ENCODE measurements at regions not wholly inside any gene's neighbourhood (a gene's known extent, or its start where the extent isn't known, plus 50 kb on each side); places are given as distances from the start of the nearest gene placed in this dataset.
A peak's percentile ranks its signal among the peaks of the same experiment; 100 is the strongest.

GRCh38 chr12:18849080-18849479, 111.2 kb downstream of the CAPZA3 start:
- Histone ChIP-seq H3K27ac (no peak overlapping the region), H3K4me3 (no peak overlapping the region), H3K4me2 (0 out of 3 replicates have a peak overlapping the region, but pooled peaks have one; percentile 24), H3K4me1 (no peaks in the 10 kb centered on the region; the same call in 2 of the 3 replicates), H3K9me3 (no peaks in the 10 kb centered on the region)
- FAIRE-seq = peak; percentile 36
- WGBS (ENCODE audit: missing lambda C conversion rate) = 26% methylated on average over 4 of the region's 4 CpGs
- POLR2A ChIA-PET = no interaction called here
- DNase-seq (ENCODE audit: low read depth in 1 of 2, low spot score in 1 of 2) = peak in 1 of 2 experiments; percentile 22
- no peak for TF ChIP-seq GATA3 (IDR thresholded peaks at IDR 0.05; ENCODE audit: borderline replicate concordance)
- TF ChIP-seq BHLHE40 (IDR thresholded peaks at IDR 0.05; ENCODE audit: low read depth, low read length) = no peak
- TF ChIP-seq CTCF (IDR thresholded peaks at IDR 0.05) = no peak
- no peak for TF ChIP-seq JUN (IDR thresholded peaks at IDR 0.05)
- peak; percentile 18 for TF ChIP-seq MAFK (IDR thresholded peaks at IDR 0.05; ENCODE audit: partially characterized antibody)
- no peak for TF ChIP-seq CBX2 (IDR thresholded peaks at IDR 0.05; ENCODE audit: borderline replicate concordance, low read depth)
- TF ChIP-seq POLR2A (IDR thresholded peaks at IDR 0.05; ENCODE audit: low read length) = no peak
- no peak for TF ChIP-seq ATOH8 (CRISPR knock-in tag; IDR thresholded peaks at IDR 0.05; ENCODE audit: low read depth)
- no peak for TF ChIP-seq ZC3H11A (IDR thresholded peaks at IDR 0.05)
- TF ChIP-seq ELK1 (IDR thresholded peaks at IDR 0.05; ENCODE audit: low read depth, low read length) = no peak
- TF ChIP-seq SREBF2 (IDR thresholded peaks at IDR 0.05) = no peak
- no peak for TF ChIP-seq RAD21 (conservative IDR thresholded peaks at IDR 0.05 in 1 of 2, IDR thresholded peaks at IDR 0.05 in 1 of 2)
- no peak for TF ChIP-seq HMGXB4 (CRISPR knock-in tag; IDR thresholded peaks at IDR 0.05; ENCODE audit: borderline replicate concordance)
- TF ChIP-seq USF2 (IDR thresholded peaks at IDR 0.05) = no peak
- TF ChIP-seq HES2 (IDR thresholded peaks at IDR 0.05) = no peak
- TF ChIP-seq FOSL2 (IDR thresholded peaks at IDR 0.05) = no peak
- no peak for TF ChIP-seq FOSL2 (CRISPR knock-in tag; IDR thresholded peaks at IDR 0.05)
- 0 out of 2 replicates have a peak, but pooled peaks have one; percentile 26 for TF ChIP-seq JUNB (IDR thresholded peaks at IDR 0.05)
- no peak for TF ChIP-seq PHF8 (IDR thresholded peaks at IDR 0.05; ENCODE audit: borderline replicate concordance, low read depth)
- CTCF ChIA-PET = interaction anchor here (0.7 to 0.9 kb wide), 2 partner anchors 143 to 338 kb away, joined by 3 to 4 read pairs; no protein-coding TSS in a partner anchor
- no peak for ATAC-seq

GRCh38 chr12:18849761-18850160, 111.8 kb downstream of the CAPZA3 start:
- H3K27ac ChIP-seq = no peak overlapping the region
- FAIRE-seq (no peak), DNase-seq (ENCODE audit: low read depth in 1 of 2, low spot score in 1 of 2) (no peak), ATAC-seq (no peak)
- TF ChIP-seq HOXB13 (CRISPR knock-in tag; IDR thresholded peaks at IDR 0.05; ENCODE audit: low read depth) (no peak), EHF (CRISPR knock-in tag; IDR thresholded peaks at IDR 0.05) (no peak), JUN (IDR thresholded peaks at IDR 0.05) (no peak), FOSB (CRISPR knock-in tag; IDR thresholded peaks at IDR 0.05) (no peak), FOSL2 (IDR thresholded peaks at IDR 0.05) (no peak), FOSL2 (CRISPR knock-in tag; IDR thresholded peaks at IDR 0.05) (no peak), ZSCAN20 (CRISPR knock-in tag; IDR thresholded peaks at IDR 0.05) (no peak), PHF8 (IDR thresholded peaks at IDR 0.05; ENCODE audit: borderline replicate concordance, low read depth) (no peak), ATOH8 (CRISPR knock-in tag; IDR thresholded peaks at IDR 0.05; ENCODE audit: low read depth) (no peak), USF2 (IDR thresholded peaks at IDR 0.05) (no peak), RAD21 (conservative IDR thresholded peaks at IDR 0.05 in 1 of 2, IDR thresholded peaks at IDR 0.05 in 1 of 2) (no peak), MYC (IDR thresholded peaks at IDR 0.05; ENCODE audit: borderline replicate concordance, low read length) (no peak), HES2 (IDR thresholded peaks at IDR 0.05) (no peak)
- no peak overlapping the region for H3K4me2 ChIP-seq
- CTCF ChIA-PET = no interaction called here
- 15% methylated on average over 1 of the region's 1 CpG for WGBS (ENCODE audit: missing lambda C conversion rate)
- no peak overlapping the region for H3K4me3 ChIP-seq
- H3K4me1 ChIP-seq = no peaks in the 10 kb centered on the region; the same call in 2 of the 3 replicates
- no peaks in the 10 kb centered on the region for H3K9me3 ChIP-seq
- POLR2A ChIA-PET = no interaction called here

All from A549 (cell line).